NCI-H2196 (cell line): ENCODE measurements at regions not wholly inside any gene's neighbourhood (a gene's known extent, or its start where the extent isn't known, plus 50 kb on each side); places are given as distances from the start of the nearest gene placed in this dataset.
A peak's percentile ranks its signal among the peaks of the same experiment; 100 is the strongest.

Experiments used
- DNase-seq: peaks from one replicate; lab custom pipeline; 2025; ENCODE audit not compliant: unreplicated experiment; lab: John Stamatoyannopoulos, UW

DNA sequence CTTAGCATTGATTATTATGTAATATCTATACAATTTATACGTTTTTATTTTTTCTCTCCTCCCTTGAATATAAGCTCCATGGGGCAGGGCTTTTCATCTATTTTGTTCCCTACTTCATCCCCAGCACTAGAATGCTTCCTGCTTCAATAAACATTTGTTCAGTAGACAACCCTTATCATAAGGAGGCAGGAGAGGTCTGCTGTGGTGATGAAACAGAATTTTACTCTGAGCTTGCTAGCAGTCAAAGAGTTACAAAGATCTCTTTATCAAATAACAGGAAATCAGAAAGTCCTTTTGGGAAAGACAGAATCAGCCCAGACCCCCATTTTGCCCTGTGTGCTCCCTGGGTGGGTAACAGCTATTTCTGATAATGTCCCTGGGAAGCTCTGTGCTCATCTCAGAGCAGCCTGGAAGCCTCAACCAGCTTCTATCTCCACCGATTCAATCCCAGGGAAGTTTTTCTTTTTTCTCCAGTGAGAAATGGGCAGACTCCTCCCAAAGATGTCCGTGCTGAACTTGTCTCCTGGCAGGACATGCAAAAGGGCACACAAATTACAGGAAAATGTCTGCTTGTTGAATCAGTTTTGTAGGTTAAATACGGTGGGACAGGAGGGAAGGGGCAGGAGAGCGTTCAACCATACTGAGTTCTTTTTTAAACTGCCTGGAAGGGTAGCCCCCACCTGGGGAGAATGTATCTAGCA is 84.7 kb upstream of the PKDCC start:
- DNase-seq: no peak

DNA sequence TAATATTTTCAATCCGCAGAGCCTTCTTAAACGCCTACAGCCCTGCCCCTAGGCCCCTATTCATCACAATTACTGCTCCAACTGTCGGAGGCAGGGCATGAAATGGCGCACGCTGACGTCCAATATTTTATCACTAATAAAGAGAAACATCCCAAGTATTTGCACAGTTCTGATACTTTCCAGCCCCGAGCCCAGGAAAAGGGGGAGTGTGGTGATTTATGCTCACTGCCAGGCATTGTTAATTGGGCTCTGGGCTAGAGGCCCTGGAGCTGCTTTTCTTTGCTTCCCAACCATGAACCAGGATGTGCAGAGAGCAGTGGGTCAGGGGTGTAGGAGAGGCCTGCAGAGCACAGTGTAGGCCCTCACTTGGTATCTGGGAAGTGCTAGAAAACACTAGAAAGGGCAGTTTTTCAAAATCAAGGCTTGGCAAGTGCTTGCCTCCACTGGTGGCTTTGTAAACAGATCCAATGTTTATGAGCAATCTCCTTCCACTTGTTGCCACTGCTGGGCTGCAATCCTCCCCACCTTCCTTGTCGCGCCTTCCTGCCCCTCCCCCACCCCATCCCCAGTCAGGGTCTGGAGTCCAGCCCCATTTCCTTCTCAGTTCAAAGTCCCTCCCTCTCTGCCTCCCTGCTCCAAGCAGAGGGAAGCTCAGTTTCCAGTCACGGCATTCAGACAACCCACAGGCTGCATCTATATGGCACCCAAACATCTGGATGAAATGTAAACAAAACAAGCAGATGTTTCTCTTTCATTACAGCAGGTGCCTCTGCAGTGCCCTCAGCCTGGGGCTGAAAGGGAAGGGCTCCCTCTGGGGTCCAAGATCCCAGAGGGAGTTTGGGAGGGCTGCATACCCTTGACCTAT is 83.9 kb upstream of the PKDCC start:
- DNase-seq: peak; percentile 43

DNA sequence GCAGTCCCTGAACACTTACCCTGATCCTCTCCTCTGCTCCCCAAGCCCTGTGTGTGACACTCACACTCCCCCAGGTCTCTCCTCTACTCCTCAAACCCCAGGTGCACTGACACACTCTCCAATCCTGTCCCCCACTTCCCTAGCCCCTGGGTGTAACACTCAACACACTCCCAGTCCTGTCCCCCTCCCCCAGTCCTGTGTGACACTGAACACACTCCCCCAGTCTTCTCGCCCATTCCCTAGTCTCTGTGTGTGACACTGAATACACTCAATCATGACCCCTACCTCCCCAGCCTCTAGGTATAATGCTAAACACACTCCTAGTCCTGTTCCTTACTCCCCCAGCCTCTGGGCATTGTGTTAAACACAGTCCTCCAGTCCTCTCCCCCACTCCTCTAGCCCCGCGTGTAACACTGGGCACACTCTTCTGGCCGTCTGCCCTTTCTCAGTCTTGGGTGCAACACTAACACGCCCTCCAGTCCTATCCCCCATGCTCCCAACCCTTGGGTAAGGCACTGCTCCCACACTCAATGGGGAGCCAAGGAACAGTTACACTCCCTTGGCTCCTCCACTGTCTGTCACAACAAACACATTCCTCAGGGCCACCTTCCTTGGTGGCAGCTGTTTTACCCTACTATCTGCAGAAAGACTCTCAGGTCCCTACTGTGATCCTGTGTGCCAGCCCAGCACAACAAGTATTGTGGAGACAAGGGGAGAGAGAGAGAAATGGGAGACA is 82.5 kb upstream of the PKDCC start:
- DNase-seq: no peak

DNA sequence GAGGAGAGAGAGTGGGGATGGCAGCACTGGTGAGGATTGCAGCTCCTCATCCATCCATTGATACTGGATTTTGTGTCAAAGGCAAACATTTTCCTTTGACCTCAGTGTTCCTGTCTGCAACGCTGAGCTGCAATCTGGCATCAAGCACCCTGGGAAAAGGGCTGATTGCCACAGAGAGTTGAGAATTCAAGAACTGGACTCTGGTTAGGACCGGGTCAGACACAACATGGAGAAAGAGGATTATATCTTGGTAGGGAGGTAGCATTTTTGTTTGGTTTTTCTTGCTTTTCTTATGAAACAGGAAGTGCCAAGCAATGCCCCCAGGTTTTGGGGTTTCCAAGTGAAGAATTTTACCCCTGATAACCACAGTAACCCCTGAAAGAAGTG is 81.9 kb upstream of the PKDCC start:
- DNase-seq: no peak

DNA sequence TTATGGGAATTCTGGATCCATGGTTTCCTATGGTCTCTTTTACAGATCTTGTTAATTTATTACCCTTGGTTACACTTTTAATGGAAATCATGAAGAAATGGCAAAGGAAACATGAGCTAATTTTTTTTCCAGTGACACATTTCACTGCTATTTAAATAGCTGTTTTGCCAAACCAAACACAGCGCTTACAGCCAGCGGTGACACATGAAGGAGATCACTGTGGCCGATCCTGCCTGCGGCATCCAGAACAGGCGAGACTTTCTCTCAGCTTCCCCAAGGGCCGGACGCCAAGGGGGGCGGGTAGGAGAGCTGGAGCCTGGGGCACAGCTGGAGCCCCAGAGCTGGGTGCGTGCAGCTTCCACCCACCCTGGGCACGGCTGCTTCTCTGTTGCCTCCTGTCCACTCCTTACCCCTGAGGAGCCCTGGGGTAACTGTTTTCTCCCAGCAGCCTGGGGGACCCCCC is 81.4 kb upstream of the PKDCC start:
- DNase-seq: peak; percentile 14

DNA sequence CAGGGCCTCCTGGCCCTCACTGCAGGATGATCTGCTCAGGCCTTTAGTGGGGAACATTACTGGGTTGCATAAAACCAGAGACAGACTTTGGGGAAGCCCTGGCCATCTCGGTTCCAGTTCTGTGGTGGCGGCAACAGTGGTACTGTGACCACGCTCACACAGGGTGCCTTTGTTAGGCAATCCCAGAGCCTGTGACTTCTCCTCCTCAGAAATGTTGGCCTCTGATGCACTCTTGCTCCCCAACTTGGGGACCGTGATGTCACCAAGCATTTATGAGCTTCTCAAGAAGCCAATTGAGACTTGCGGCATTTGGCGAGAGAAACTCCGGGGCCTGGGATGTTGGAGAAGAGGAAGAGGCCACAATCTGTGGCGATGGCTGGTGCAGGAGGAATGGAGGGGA is 80.9 kb upstream of the PKDCC start:
- DNase-seq: no peak

DNA sequence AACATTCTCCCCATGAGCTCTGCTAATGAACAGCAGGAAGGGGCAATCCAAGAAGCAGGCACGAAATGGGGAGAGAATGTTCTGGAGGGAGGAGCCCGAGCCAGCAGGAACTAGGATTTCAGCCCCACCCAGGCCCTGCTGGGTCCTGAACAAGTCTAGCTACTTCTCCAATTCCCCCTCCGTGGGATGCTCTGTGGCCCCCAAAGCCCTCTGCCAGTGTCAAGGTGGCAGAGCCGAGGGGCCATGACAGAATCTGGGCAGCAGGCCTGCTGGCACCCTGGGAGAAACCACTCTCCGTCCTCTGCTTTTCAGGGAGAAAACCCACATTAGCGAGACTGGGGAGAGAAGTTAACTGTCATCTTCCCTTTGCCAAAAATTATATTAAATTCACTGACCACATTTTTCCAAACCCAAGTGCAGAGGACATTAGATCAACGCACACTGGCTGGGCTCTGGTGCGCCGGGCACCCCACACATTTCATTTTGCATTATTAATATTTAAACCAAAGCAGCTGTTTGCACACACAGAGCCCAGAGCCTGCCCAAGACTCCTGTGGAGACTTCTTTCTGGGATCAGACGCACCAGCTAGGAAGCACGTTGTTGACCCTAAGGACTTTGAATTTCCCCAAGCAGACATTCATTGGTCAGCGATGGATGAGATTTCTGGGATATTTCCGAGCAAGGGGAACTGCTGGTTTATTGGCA is 80.2 kb upstream of the PKDCC start:
- no peak for DNase-seq

DNA sequence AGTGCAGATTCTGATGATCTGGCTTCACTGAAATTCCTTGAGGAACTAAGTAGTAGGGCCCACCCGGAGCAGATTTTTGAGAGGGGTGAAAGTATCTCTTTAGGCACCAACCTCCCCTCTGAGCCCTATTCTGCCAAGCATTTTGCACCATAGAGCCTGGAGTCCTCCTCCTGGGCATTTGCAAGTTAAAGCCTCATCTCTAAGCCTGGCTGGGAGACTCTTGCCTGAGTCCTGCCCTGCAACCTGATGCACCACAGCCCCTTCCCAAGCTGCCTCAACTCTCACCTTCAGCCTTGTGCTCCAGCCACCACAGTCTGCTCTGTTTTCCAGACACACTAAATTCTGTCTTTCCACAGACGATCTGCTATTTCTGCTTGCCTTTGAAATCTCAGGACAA is 79.6 kb upstream of the PKDCC start:
- no peak for DNase-seq

DNA sequence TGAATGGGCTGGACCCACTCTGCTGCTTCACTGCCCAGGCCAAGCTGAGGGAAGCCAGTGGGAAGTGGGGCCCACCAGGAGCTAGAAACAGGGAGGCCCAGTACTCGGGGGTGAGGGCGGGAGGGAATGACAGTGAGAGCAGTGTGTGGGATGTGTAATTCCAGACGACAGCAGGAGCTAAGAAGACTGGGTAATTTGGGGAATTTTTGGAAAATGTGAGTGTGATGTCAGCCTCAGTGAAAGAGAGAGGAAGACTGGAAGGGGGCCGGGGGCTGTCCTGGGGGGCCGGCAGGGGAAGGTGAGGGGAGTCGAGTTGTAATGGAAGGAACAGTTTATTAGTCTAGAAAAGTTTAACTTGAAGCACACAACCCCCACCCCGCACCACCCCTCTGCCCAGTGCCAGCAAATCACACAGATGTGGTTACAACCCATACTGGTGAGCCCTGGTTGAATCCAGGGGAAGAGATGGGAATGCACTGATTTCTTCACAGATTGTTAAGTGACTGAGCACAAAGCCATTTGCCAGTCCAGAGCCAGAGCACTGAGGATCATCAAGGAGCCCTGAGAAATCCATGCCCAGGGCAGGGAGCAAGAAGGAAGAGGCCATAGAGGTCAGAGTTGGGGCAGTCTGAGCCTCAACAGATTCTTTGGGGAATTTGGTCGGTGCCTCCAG is 76.7 kb upstream of the PKDCC start:
- no peak for DNase-seq

DNA sequence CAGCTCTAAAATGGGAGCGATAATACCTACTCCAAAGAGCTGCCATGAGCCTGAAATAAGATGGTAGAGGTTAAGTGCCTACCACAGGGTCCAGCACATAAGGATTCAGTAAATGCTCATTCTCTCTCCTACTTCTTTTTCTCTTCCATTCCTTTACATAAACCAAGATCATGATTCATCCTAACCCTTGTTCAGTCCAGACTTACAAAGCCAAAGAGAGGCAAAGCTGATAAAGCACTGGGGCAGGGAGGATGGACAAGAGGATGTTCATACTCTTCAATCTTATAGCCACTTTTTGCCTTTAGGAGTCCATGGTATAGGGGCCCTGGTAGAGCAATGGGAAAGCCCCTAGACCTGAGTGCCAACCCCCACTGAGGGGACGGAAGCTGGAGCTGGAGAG is 75.6 kb upstream of the PKDCC start:
- DNase-seq: no peak

DNA sequence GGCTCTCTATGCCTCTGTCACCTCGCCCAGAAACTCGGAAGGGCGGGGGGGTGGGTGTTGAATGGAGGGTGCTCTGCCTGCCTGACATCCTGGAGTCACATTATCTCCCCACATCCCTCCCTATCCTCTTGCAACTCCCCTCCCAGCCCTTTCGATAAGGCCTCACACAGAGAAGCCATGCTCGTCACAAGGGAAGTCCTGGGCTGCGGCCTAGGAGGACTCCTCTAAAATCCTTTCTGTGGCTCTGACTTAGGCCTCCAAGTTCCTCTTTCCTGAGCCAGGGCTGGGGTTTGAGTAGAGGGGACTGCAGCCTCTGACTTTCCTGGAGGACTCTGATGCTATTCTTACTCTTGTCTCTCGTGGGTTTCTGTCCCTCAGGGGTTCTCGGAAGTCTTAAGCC is 75.0 kb upstream of the PKDCC start:
- no peak for DNase-seq

DNA sequence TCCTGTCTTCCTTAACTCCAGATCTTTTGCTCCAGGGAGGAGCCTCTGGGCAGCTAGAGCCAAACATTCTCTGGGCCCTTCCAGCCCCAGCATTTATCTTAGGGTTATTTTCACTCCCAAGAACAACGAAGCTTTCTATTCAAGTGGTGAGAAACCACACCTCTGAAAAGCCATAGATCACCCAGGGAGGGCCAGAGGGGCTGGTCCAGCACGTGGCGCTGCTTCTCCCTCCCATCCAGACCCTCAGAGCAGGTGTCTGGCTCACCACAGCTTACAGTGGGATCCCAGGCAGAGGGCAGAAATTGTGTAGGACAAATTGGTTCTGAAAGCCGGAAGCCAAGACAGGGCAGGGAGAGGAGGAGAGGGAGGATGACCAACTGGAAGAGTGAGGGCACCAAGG is 74.0 kb upstream of the PKDCC start:
- DNase-seq: no peak

DNA sequence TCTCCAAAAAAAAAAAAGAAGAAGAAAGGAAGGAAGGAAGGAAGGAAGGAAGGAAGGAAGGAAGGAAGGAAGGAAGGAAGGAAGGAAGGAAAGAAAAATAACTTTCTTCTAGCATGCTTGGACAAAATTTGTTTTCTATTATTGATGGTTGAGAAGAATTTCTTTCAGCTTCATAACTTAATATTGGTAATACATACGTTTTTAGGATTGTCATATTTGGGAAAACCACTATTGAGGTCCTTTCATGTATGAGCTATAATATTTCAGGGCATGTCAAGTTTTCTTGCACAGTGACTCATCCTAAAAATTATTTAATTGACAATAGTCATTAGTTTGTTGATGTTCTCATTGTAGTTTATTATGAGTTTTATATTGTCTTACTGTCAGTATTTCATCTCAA is 66.4 kb upstream of the PKDCC start:
- no peak for DNase-seq

DNA sequence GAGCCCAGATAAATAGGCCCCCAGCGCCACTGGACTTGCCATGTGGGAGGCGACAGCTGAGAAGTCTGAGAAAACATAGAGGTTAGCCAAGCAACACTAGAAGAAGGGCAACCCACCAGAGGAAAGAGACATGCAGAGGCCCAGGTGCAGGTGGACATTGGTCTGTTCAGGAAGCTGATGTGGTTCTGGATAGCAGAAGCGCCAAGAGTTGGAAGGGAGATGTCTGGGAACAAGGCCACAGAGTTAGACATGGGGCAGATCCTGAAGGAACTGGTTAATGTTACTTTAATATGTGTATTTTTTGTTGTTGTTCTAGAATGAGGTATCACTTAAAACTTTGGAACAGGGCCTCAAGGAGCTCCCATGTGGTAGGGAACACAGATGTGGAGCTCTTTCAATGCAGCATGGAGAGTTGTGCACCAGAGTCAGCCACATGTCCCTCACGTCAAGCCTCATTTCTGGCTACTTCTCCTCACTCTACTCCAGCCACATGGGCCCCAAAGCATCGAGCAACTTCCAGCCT is 62.2 kb upstream of the PKDCC start:
- no peak for DNase-seq

DNA sequence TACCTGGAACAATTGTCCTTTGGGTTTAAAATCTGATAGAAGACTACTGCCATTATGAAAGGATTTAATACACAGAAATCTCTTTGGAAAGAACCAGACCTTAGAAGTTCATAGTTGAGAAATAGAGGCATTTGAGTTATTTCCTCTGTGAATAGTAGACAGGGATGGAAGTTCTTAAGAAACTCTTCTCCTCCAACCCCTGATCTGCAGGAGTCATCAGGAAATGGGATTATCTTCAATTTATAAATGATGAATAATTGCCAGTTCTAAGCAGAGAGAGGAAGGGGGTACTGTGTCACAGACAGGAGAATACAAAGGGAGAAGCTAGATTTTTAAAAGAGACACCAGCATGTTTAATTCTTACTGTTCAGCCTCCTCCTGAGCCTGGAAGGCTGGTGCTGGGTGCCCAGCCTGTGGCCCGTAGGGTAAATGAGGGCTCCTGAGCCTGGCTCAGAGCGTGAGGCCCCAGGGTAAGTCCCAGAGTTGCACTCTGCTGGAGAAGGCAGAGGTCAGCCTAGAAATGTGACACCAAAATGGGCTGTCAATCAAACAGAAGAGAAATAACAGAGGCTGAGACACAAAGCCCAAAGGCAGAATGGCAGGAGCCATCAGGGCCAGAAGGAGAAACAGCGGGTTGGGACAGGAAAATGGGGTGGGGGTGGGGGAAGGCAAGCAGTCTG is 58.2 kb upstream of the PKDCC start:
- no peak for DNase-seq

DNA sequence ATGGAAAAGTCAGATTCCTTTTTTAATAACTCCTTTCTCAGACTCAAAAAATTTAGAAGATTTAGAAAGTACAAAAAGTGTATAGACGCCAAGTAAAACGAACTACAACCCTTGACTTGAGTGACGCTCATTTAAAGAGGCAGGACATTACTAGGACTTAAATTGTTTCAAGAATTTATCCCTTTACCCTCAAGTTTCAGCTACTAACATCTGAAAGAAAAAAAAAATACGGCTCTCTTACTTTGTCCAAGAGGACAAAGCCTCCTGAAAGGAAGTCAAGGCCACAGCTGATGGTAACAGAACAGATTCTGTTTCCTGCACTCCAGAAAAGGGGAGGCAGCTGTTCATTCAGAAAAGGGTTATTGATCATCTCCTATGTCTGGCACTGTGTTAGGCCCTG is 57.6 kb upstream of the PKDCC start:
- DNase-seq: no peak

DNA sequence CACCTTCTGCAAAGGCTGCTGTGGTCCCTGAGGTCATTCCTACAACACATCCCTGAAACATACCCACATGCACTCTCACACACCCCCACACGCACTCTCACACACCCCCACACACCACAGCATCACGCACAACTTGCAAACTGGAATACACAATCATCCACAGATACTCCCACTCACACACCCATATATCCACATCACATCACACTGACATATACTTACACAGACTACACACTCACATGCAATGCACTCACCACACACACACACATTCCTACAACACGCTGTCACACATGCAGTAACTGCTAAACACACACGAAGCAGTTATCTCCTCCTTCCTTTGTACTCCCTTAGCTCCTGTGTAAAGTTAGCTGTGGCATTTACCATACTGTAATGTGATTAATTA is 57.1 kb upstream of the PKDCC start:
- no peak for DNase-seq

DNA sequence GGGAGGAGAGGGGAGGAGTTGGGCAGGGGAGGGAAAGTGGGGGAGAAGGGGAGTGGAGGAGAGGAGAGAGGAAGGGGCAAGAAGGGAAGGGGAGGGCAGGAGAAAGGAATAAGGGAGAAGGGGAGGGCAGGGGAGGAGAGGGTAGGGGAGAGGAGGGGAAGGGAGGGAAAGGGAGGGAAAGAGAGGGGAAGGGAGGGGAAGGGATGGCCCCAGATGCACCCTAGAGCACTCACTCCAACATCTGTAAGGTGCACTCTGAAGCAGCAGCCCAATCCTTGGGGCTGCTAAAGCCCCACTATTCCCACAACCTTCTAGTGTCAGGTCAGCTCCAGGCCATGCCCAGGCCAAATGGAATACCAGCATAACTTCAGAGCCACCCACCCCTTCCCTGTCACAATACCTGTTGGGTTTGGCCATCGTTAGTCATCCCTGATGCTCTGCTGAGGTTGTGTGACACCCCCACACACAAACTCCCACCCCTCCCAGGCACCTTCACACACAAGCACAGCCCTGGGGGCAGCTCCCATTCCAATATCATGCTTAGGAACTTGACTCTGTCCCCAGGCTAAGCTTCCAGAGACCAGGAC is 55.7 kb upstream of the PKDCC start:
- DNase-seq: no peak

DNA sequence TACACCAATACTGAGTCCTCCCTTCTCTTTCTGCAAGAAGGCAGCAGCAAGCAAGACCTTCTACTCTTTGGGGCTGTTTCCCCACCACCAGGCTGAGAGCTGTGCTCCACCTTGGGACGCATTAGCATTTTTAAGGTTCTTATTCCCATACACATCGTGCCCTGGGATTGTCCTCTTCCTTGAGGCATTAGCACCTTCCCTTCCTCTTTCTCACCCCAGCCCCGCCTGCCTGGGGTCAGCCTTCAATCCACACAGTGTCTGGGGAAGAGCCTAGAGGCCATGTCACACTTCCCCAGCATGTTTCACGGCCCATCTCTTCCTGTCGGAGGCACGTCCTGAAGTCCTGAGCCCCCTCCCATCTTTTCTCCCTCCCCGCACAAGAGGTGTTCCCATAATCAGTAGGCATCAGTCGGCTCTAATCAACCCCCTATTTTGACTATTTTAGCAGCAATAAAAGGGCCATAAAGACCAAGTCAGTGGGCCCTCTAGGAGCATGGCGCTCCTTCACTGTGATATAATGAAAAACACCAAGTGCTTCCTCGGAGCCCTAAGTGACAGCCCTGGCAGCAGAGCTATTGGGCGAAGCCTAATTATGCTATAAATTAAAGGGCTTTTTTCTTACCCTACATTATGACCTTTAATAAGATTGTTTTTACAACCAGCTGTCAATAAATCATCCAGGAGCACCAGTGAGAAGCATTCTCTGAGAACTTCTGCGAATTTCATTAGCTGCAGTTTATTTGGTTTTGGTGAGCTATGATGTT is 55.0 kb upstream of the PKDCC start:
- DNase-seq: no peak
